ENCODE measurements at regions not wholly inside any gene's neighbourhood (a gene's known extent, or its start where the extent isn't known, plus 50 kb on each side); places are given as distances from the start of the nearest gene placed in this dataset.
"Not testable (repeated sequence)": the region's sequence is repeated elsewhere in the genome, so short reads cannot be mapped to it uniquely, and the experiment has no call there.

- DNase-seq = no peak
- no peak overlapping the region for H3K4me3 ChIP-seq
- intact Hi-C loops (cut with micrococcal nuclease) = no loop called here
- no peak for TF ChIP-seq CTCF (IDR thresholded peaks at IDR 0.05; ENCODE audit: borderline replicate concordance)
- H3K27ac ChIP-seq (replicated peaks) = no peak overlapping the region
- no peaks in the 10 kb centered on the region for H3K9me3 ChIP-seq (replicated peaks)
- H3K4me1 ChIP-seq = no peaks in the 10 kb centered on the region
- peaks cover 34% of the 10 kb centered on the region for H3K27me3 ChIP-seq (ENCODE audit: low read depth)
- no peaks in the 10 kb centered on the region for H3K36me3 ChIP-seq
Observed at GRCh38 chr2:234366891-234367290, 130.0 kb downstream of the ARL4C start.

- peaks cover 38% of the 10 kb centered on the region for H3K27me3 ChIP-seq (ENCODE audit: low read depth)
- intact Hi-C loops (cut with micrococcal nuclease) = no loop called here
- no peak for DNase-seq
- H3K27ac ChIP-seq (replicated peaks) = no peak overlapping the region
- peaks cover 1% of the 10 kb centered on the region for H3K9me3 ChIP-seq (replicated peaks)
- H3K36me3 ChIP-seq = no peaks in the 10 kb centered on the region
- no peak overlapping the region for H3K4me3 ChIP-seq
- no peak for TF ChIP-seq CTCF (IDR thresholded peaks at IDR 0.05; ENCODE audit: borderline replicate concordance)
- H3K4me1 ChIP-seq = no peaks in the 10 kb centered on the region
Observed at GRCh38 chr2:234364661-234365060, 132.2 kb downstream of the ARL4C start.

DNA sequence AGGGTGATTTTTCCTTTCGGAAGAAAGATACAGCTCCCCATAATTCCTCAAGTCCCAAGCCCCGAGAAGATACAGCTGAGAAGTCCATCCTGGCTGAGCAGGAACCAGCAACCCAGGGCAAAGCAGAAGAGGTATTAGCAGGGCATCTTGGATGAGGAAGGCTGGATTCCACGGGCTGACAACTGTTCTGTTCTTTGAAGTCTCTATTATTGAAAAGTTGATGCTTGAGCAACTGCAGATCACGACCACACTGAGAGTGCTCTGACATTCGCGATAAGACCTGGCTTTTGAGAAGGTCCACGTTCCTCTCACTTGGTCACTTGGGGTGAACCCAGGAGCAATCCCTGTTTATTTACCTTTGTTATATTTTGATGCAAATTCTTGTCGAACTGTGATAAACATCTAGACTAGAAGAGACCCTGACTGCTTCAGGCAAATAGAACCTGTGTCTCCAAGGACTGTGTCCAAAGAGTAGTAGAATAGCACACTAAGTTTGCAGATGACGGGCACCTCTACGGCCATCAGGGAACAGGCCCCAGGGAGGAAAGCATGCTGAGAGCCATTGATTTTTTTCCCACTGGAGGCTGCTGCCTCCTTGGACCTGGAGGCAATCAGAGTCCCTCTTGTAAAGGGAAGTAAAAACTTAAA lies 133.1 kb downstream of the ARL4C start:
- no peak for DNase-seq
- intact Hi-C loops (cut with micrococcal nuclease) = no loop called here
- Histone ChIP-seq H3K4me3 (no peak overlapping the region), H3K4me1 (no peaks in the 10 kb centered on the region), H3K9me3 (replicated peaks) (peaks cover 10% of the 10 kb centered on the region), H3K27me3 (ENCODE audit: low read depth) (peaks cover 43% of the 10 kb centered on the region), H3K36me3 (no peaks in the 10 kb centered on the region), H3K27ac (replicated peaks) (no peak overlapping the region)
- TF ChIP-seq CTCF (IDR thresholded peaks at IDR 0.05; ENCODE audit: borderline replicate concordance) = no peak

- no peak overlapping the region for H3K4me3 ChIP-seq
- peaks cover 13% of the 10 kb centered on the region for H3K9me3 ChIP-seq (replicated peaks)
- DNase-seq = no peak
- intact Hi-C loops (cut with micrococcal nuclease) = no loop called here
- no peaks in the 10 kb centered on the region for H3K4me1 ChIP-seq
- H3K27me3 ChIP-seq (ENCODE audit: low read depth) = peaks cover 43% of the 10 kb centered on the region
- no peak overlapping the region for H3K27ac ChIP-seq (replicated peaks)
- no peak for TF ChIP-seq CTCF (IDR thresholded peaks at IDR 0.05; ENCODE audit: borderline replicate concordance)
- no peaks in the 10 kb centered on the region for H3K36me3 ChIP-seq
Observed at GRCh38 chr2:234363011-234363487, 133.8 kb downstream of the ARL4C start.

DNA sequence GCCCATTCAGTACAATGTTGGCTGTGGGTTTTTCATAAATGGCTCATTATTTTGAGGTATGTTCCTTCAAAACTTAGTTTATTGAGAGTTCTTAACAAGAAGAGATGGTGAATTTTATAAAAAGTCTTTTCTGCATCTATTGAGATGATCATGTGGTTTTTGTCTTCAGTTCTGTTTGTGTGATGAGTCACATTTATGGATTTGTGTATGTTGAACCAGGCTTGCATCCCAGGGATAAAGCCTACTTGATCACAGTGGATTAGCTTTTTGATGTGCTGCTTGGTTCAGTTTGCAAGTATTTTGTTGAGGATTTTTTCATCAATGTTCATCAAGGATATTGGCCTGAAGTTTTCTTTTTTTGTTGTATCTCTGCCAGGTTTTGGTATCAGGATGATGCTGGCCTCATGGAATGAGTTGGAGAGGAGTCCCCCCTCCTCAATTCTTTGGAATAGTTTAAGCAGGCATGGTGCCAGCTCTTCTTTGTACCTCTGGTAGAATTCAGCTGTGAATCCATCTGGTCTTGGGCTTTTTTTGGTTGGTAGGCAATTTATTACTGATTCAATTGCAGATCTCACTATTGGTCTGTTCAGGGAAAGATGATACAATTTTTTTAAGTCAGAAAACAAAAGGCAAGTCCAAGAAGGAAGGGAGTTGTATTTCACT lies 136.4 kb downstream of the ARL4C start:
- intact Hi-C loops (cut with micrococcal nuclease); H3K4me1 ChIP-seq; DNase-seq; H3K27ac ChIP-seq (replicated peaks); H3K4me3 ChIP-seq; H3K36me3 ChIP-seq: not testable (repeated sequence)
- peaks cover 13% of the 10 kb centered on the region for H3K9me3 ChIP-seq (replicated peaks)
- peaks cover 52% of the 10 kb centered on the region for H3K27me3 ChIP-seq (ENCODE audit: low read depth)

DNA sequence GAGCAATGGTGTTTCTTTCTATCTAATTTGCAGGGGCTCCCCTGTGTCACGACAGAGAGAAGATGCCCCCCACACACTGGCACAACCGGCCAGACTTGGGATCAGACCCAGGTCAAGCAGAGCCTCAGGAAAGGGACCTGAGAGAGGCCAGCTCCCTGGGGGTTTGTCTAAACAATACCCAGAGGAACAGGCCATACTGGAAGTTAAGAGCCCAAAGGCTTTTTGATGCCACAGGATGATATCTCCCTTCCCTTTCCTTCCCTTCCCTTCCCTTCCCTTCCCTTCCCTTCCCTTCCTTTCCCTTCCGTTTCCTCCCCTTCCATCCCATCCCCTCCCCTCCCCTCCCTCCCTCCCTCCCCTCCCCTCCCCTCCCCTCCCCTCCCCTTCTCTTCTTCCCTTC lies 139.2 kb downstream of the ARL4C start:
- Histone ChIP-seq H3K9me3 (replicated peaks) (peaks cover 22% of the 10 kb centered on the region), H3K27ac (replicated peaks) (no peak overlapping the region), H3K4me3 (no peak overlapping the region), H3K4me1 (no peaks in the 10 kb centered on the region), H3K36me3 (no peaks in the 10 kb centered on the region), H3K27me3 (ENCODE audit: low read depth) (peaks cover 35% of the 10 kb centered on the region)
- DNase-seq = no peak
- intact Hi-C loops (cut with micrococcal nuclease) = no loop called here
- TF ChIP-seq CTCF (IDR thresholded peaks at IDR 0.05; ENCODE audit: borderline replicate concordance) = no peak
